IMR-90 (cell line): ENCODE measurements at regions not wholly inside any gene's neighbourhood (a gene's known extent, or its start where the extent isn't known, plus 50 kb on each side); places are given as distances from the start of the nearest gene placed in this dataset.

Experiments
- ATAC-seq: fragments of 200-7000 bp; cut with Tn5 transposase; 2 replicates; pipeline ENCODE4 v1.9.1; 2020; ENCODE audit warnings: low read depth, mild to moderate bottlenecking, moderate library complexity
- BruUV-seq: library from RNA; stranded (reverse); fragments of 400-500 nt; replicated peaks from 2 replicates; lab custom pipeline; 2021; lab: Mats Ljungman, UMichigan
- CTCF ChIA-PET: fragments of 300-600 bp; formaldehyde crosslinking; extraction: SDS; loops from one replicate; lab custom pipeline; 2021; ENCODE audit warnings: antibody characterized with exemption; lab: Yijun Ruan, JAX
- POLR2A ChIA-PET: fragments of 300-600 bp; sonication (Branson Sonifier 250); formaldehyde crosslinking; loops from one replicate; lab custom pipeline; 2022; ENCODE audit warnings: antibody characterized with exemption; ENCODE audit not compliant: unreplicated experiment; lab: Charles Lee
- DNase-seq: peaks from one replicate; pipeline ENCODE4 v3.0.0; 2013
- H2AFZ ChIP-seq: replicated peaks from 2 replicates; pipeline ENCODE3; 2013; ENCODE audit warnings: low read length, mild to moderate bottlenecking; ENCODE audit not compliant: poor library complexity
- H2AK5ac ChIP-seq: 2 replicates; pipeline ENCODE4 v1.6.1; 2013; ENCODE audit warnings: low read depth, low read length, inconsistent platforms
- H2AK9ac ChIP-seq: replicated peaks from 2 replicates; pipeline ENCODE3; 2013; ENCODE audit warnings: mild to moderate bottlenecking, low read depth, low read length, moderate library complexity; ENCODE audit not compliant: poor library complexity
- H2BK120ac ChIP-seq: 2 replicates; pipeline ENCODE4 v1.6.1; 2013; ENCODE audit warnings: low read depth, low read length, inconsistent platforms
- H2BK15ac ChIP-seq: 3 replicates; pipeline ENCODE4 v1.6.1; 2013; ENCODE audit warnings: low read depth, low read length, inconsistent platforms
- H2BK20ac ChIP-seq: 2 replicates; pipeline ENCODE4 v1.6.1; 2013; ENCODE audit warnings: low read depth, mild to moderate bottlenecking, inconsistent platforms, low read length, moderate library complexity
- H2BK5ac ChIP-seq: 2 replicates; pipeline ENCODE4 v1.6.1; 2013; ENCODE audit warnings: mild to moderate bottlenecking, low read depth, low read length, inconsistent platforms; ENCODE audit not compliant: poor library complexity, severe bottlenecking
- H3K14ac ChIP-seq: replicated peaks from 2 replicates; pipeline ENCODE4 v1.6.1; 2013; ENCODE audit warnings: low read depth, low read length, inconsistent platforms
- H3K18ac ChIP-seq: 2 replicates; pipeline ENCODE4 v1.6.1; 2013; ENCODE audit warnings: low read depth, low read length, control low read depth
- H3K23ac ChIP-seq: 2 replicates; pipeline ENCODE4 v1.6.1; 2013; ENCODE audit warnings: low read depth, low read length, inconsistent platforms
- H3K27ac ChIP-seq: 2 replicates; pipeline ENCODE4 v1.5.1; 2013; ENCODE audit warnings: mild to moderate bottlenecking, control low read depth, low read length; ENCODE audit not compliant: insufficient read depth
- H3K27me3 ChIP-seq: 2 replicates; pipeline ENCODE4 v1.6.1; 2013; ENCODE audit warnings: low read length; ENCODE audit not compliant: control insufficient read depth, insufficient read depth
- H3K36me3 ChIP-seq: 2 replicates; pipeline ENCODE4 v1.6.1; 2013; ENCODE audit warnings: low read length, mixed read lengths; ENCODE audit not compliant: control insufficient read depth, insufficient read depth
- H3K4ac ChIP-seq: 2 replicates; pipeline ENCODE4 v1.6.1; 2013; ENCODE audit warnings: low read depth, low read length, inconsistent platforms
- H3K4me1 ChIP-seq: 2 replicates; pipeline ENCODE4 v1.6.1; 2013; ENCODE audit warnings: low read length, mixed read lengths; ENCODE audit not compliant: control insufficient read depth, insufficient read depth
- H3K4me2 ChIP-seq: 2 replicates; pipeline ENCODE4 v1.6.1; 2013; ENCODE audit warnings: low read depth, mild to moderate bottlenecking, control low read depth, low read length, moderate library complexity
- H3K4me3 ChIP-seq: 2 replicates; pipeline ENCODE4 v1.5.1; 2013; ENCODE audit warnings: low read depth, mild to moderate bottlenecking, control low read depth, low read length, moderate library complexity; ENCODE audit not compliant: insufficient read depth
- H3K56ac ChIP-seq: 2 replicates; pipeline ENCODE4 v1.6.1; 2013; ENCODE audit warnings: low read length, inconsistent platforms; ENCODE audit not compliant: insufficient read depth; ENCODE audit errors: extremely low read depth
- H3K79me1 ChIP-seq, 2 experiments: 2 replicates each; pipeline ENCODE4 v1.6.1; 2013; ENCODE audit warnings: low read length in 2 of 2, inconsistent platforms in 1 of 2, low read depth in 1 of 2
- H3K9ac ChIP-seq: 2 replicates; pipeline ENCODE4 v1.6.1; 2013; ENCODE audit warnings: low read depth, low read length, control low read depth
- H3K9me1 ChIP-seq: 2 replicates; pipeline ENCODE4 v1.6.1; 2013; ENCODE audit warnings: low read length, inconsistent platforms; ENCODE audit not compliant: insufficient read depth
- H3K9me3 ChIP-seq: 2 replicates; pipeline ENCODE4 v1.6.1; 2013; ENCODE audit warnings: low read length; ENCODE audit not compliant: control insufficient read depth, insufficient read depth
- H4K20me1 ChIP-seq: 2 replicates; pipeline ENCODE4 v1.6.1; 2013; ENCODE audit warnings: low read length, inconsistent platforms; ENCODE audit not compliant: insufficient read depth
- H4K5ac ChIP-seq: 2 replicates; pipeline ENCODE4 v1.6.1; 2013; ENCODE audit warnings: mild to moderate bottlenecking, low read depth, low read length, control low read depth
- H4K8ac ChIP-seq, 2 experiments: 2 replicates each; pipeline ENCODE4 v1.6.1; 2013; ENCODE audit warnings: low read depth in 2 of 2, low read length in 2 of 2, control low read depth in 1 of 2, inconsistent platforms in 1 of 2
- H4K91ac ChIP-seq: 2 replicates; pipeline ENCODE4 v1.6.1; 2013; ENCODE audit warnings: low read depth, low read length, inconsistent platforms; ENCODE audit not compliant: insufficient read depth
- CEBPB ChIP-seq: IDR thresholded peaks from 2 replicates; pipeline ENCODE4 v1.6.1; 2012; ENCODE audit warnings: low read depth, low read length, improper control_type of control experiment
- RCOR1 ChIP-seq: IDR thresholded peaks from 2 replicates; pipeline ENCODE4 v1.6.1; 2012; ENCODE audit warnings: mild to moderate bottlenecking, low read length, improper control_type of control experiment; ENCODE audit not compliant: insufficient replicate concordance
- SMC3 ChIP-seq: fragments of 150-350 bp; IDR thresholded peaks from 2 replicates; pipeline ENCODE4 v1.6.1; 2016; ENCODE audit warnings: low read depth, mild to moderate bottlenecking, antibody characterized with exemption, low read length, moderate library complexity
- WGBS, 2 experiments: methylation state at CpG; one replicate each; pipeline versions ENCODE4 v1.1.5 to v1.1.7; 2013; ENCODE audit warnings: missing lambda C conversion rate in 2 of 2; ENCODE audit not compliant: insufficient read length in 1 of 2; ENCODE audit errors: extremely low coverage in 2 of 2; 5-methylcytosine and 5-hydroxymethylcytosine counted together
- dilution Hi-C: fragments of 300-500 bp; cut with HindIII; formaldehyde crosslinking; loops from one replicate; pipeline ENCODE4 v1.14.3; 2018; ENCODE audit warnings: low sequenced_read_pairs; ENCODE audit not compliant: unreplicated experiment
- in situ Hi-C: fragments of 300-500 bp; cut with MboI; formaldehyde crosslinking; loops from 3 replicates; pipeline ENCODE4 v1.14.3; 2019; ENCODE audit warnings: low sequenced_read_pairs, inconsistent platforms, mixed read lengths
- intact Hi-C: fragments of 100-400 bp; cut with micrococcal nuclease; formaldehyde crosslinking; loops from 2 replicates; pipeline ENCODE4 v1.10.0; 2022

DNA sequence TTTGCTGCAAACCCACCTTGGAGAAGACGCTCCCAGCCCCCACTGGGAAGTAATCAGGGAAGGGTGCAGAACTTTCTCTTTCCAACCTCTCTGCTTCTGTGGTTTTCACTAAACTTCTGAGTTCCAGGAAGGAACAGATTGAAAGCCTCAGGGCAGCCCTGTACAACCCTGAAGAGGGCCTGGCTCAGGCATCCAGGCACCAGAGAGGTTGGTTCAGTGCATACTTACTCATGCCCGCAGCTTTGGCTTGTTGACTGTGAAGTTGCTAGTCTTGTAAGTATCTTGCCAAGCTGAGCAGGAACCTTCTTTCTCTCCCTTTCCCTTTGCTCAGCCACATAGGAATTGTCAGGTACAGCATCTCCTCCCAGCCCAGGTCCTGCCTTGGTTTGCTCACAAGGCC is 272.2 kb upstream of the FOXQ1 start:
- H3K9ac ChIP-seq = no peak overlapping the region
- no peaks in the 10 kb centered on the region for H3K9me1 ChIP-seq
- no peaks in the 10 kb centered on the region for H3K4me1 ChIP-seq
- ChIA-PET CTCF (no interaction called here), POLR2A (no interaction called here)
- H3K18ac ChIP-seq = no peak overlapping the region
- H2BK20ac ChIP-seq = no peak overlapping the region
- in situ Hi-C loops (no loop called here), intact Hi-C loops (no loop called here), dilution Hi-C loops (no loop called here)
- H3K36me3 ChIP-seq = no peaks in the 10 kb centered on the region
- H3K4me2 ChIP-seq = no peak overlapping the region
- H3K56ac ChIP-seq = no peak overlapping the region
- H4K8ac ChIP-seq = no peak overlapping the region
- DNase-seq (no peak), ATAC-seq (no peak)
- no peak overlapping the region for H3K4me3 ChIP-seq
- no peaks in the 10 kb centered on the region for H3K79me1 ChIP-seq
- TF ChIP-seq RCOR1 (no peak), CEBPB (no peak), SMC3 (no peak)
- no CpG with 5 or more reads among the region's 2 CpGs for WGBS, 2 experiments
- H3K27me3 ChIP-seq = peaks cover 38% of the 10 kb centered on the region
- no peak overlapping the region for H2BK120ac ChIP-seq
- no peaks in the 10 kb centered on the region; the same call in 1 of the 2 replicates for H3K9me3 ChIP-seq
- no peak overlapping the region for H2BK15ac ChIP-seq
- no peak overlapping the region for H2AK5ac ChIP-seq
- no TSS peak for BruUV-seq
- no peak overlapping the region for H3K4ac ChIP-seq
- no peak overlapping the region for H2AFZ ChIP-seq
- no peak overlapping the region for H3K14ac ChIP-seq
- H3K23ac ChIP-seq = no peak overlapping the region
- H3K27ac ChIP-seq = no peak overlapping the region
- H4K20me1 ChIP-seq = no peaks in the 10 kb centered on the region
- H2AK9ac ChIP-seq = no peak overlapping the region
- H4K91ac ChIP-seq = no peak overlapping the region
- no peak overlapping the region for H2BK5ac ChIP-seq
- H4K5ac ChIP-seq = no peak overlapping the region
